NCI-H446 treated with DMSO at 0.1 percent for 48 hours (cell line): ENCODE measurements at regions not wholly inside any gene's neighbourhood (a gene's known extent, or its start where the extent isn't known, plus 50 kb on each side); places are given as distances from the start of the nearest gene placed in this dataset.
"Not testable (repeated sequence)": the region's sequence is repeated elsewhere in the genome, so short reads cannot be mapped to it uniquely, and the experiment has no call there.

Experiments
- DNase-seq: peaks from one replicate; lab custom pipeline; 2025; lab: John Stamatoyannopoulos, UW

- DNase-seq: no peak
These were observed 111.0 kb upstream of the CPHXL start for GRCh38 chr16:75837264-75837663.

- DNase-seq: no peak
These were observed 111.4 kb upstream of the CPHXL start for GRCh38 chr16:75837681-75838080.

- DNase-seq: no peak
These were observed 115.2 kb upstream of the CPHXL start for GRCh38 chr16:75841517-75841916.

- no peak for DNase-seq
These were observed 120.9 kb upstream of the CPHXL start for GRCh38 chr16:75847172-75847571.

GRCh38 chr16:75854152-75854551, 127.9 kb upstream of the CPHXL start:
- DNase-seq: no peak

GRCh38 chr16:75860326-75861053, 134.2 kb upstream of the CPHXL start:
- DNase-seq: no peak

- DNase-seq: no peak
These were observed 135.2 kb upstream of the CPHXL start for GRCh38 chr16:75861311-75862097.

- DNase-seq: no peak
These were observed 135.8 kb upstream of the CPHXL start for GRCh38 chr16:75862098-75862386.

GRCh38 chr16:75864243-75864642, 138.0 kb upstream of the CPHXL start:
- no peak for DNase-seq

- DNase-seq: no peak
These were observed 139.4 kb upstream of the CPHXL start for GRCh38 chr16:75865736-75866135.

- no peak for DNase-seq
These were observed 142.6 kb upstream of the CPHXL start for GRCh38 chr16:75868636-75869632.

- not testable (repeated sequence) for DNase-seq
These were observed 155.0 kb upstream of the CPHXL start for GRCh38 chr16:75881280-75881679.

GRCh38 chr16:75899163-75899562, 172.9 kb upstream of the CPHXL start:
- DNase-seq: no peak

GRCh38 chr16:75908331-75909117, 182.2 kb upstream of the CPHXL start:
- DNase-seq: no peak

GRCh38 chr16:75909746-75910145, 183.5 kb upstream of the CPHXL start:
- no peak for DNase-seq

- no peak for DNase-seq
These were observed 185.6 kb upstream of the CPHXL start for GRCh38 chr16:75911896-75912295.

- no peak for DNase-seq
These were observed 187.7 kb upstream of the CPHXL start for GRCh38 chr16:75913958-75914357.

GRCh38 chr16:75916451-75916850, 190.2 kb upstream of the CPHXL start:
- DNase-seq: no peak

GRCh38 chr16:75918109-75918508, 191.8 kb upstream of the CPHXL start:
- no peak for DNase-seq

- no peak for DNase-seq
These were observed 193.4 kb upstream of the CPHXL start for GRCh38 chr16:75919664-75920063.

- no peak for DNase-seq
These were observed 195.0 kb upstream of the CPHXL start for GRCh38 chr16:75921281-75921680.

- DNase-seq: no peak
These were observed 196.0 kb upstream of the CPHXL start for GRCh38 chr16:75922250-75922649.
